ENCODE measurements at regions not wholly inside any gene's neighbourhood (a gene's known extent, or its start where the extent isn't known, plus 50 kb on each side); places are given as distances from the start of the nearest gene placed in this dataset.

DNA sequence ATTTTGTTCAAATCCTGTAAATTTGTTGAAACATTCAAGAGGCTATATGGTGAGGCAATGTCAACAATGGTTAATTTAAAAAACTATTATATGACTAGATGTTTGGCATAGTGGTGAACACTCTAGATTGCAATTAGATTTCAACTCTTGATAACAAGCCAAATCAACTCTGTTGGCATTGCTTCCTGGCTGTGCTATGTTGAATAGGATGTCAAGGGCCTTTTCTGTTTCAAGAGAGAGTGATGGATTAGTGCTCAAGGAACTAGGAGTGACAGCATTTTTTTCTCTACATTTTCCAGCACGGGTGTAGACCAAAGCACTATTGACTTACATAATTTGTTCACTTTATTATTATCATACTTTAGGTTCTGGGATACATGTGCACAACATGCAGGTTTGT lies 172.4 kb upstream of the KCNH7 start:
- ATAC-seq = peak; percentile 86
- DNase-seq = peak in 1 of 4 donors; percentile 2
- intact Hi-C loops (cut with DNase I) = no loop called here
- Histone ChIP-seq H3K9me3 (peaks cover 0 to 17% of the 10 kb centered on the region in 2 donors), H3K27ac (no peak overlapping the region), H3K4me1 (no peaks in the 10 kb centered on the region), H3K36me3 (no peaks in the 10 kb centered on the region), H3K4me3 (no peak overlapping the region), H3K27me3 (no peaks in the 10 kb centered on the region)
- TF ChIP-seq, protein P1, sequence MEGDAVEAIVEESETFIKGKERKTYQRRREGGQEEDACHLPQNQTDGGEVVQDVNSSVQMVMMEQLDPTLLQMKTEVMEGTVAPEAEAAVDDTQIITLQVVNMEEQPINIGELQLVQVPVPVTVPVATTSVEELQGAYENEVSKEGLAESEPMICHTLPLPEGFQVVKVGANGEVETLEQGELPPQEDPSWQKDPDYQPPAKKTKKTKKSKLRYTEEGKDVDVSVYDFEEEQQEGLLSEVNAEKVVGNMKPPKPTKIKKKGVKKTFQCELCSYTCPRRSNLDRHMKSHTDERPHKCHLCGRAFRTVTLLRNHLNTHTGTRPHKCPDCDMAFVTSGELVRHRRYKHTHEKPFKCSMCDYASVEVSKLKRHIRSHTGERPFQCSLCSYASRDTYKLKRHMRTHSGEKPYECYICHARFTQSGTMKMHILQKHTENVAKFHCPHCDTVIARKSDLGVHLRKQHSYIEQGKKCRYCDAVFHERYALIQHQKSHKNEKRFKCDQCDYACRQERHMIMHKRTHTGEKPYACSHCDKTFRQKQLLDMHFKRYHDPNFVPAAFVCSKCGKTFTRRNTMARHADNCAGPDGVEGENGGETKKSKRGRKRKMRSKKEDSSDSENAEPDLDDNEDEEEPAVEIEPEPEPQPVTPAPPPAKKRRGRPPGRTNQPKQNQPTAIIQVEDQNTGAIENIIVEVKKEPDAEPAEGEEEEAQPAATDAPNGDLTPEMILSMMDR (IDR thresholded peaks at IDR 0.05) = no peak

DNA sequence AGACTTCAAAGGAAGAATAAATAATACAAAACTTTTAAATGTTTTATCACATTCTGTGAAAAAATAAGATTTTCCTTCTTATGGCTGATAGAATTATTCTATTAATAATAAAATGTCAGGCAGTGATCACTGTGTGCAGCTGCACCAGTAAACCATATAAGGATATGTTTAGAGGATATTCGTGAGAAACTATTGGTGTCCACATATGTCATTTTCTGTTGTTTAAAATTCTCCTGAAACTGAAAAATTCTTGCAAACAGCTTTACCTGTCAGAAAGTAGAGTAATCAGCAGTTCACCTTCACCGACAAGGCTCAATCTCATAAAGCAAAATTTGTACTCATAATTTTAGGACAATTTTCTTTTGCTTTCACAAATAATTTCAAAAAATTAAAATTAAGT lies 170.1 kb upstream of the KCNH7 start:
- H3K4me3 ChIP-seq = no peak overlapping the region
- H3K4me1 ChIP-seq = no peaks in the 10 kb centered on the region
- intact Hi-C loops (cut with DNase I) = no loop called here
- peaks cover 0 to 4% of the 10 kb centered on the region in 2 donors for H3K9me3 ChIP-seq
- DNase-seq (no peak), ATAC-seq (no peak)
- TF ChIP-seq, protein P1 (IDR thresholded peaks at IDR 0.05) = no peak
- no peak overlapping the region for H3K27ac ChIP-seq
- H3K27me3 ChIP-seq = no peaks in the 10 kb centered on the region
- no peaks in the 10 kb centered on the region for H3K36me3 ChIP-seq

DNA sequence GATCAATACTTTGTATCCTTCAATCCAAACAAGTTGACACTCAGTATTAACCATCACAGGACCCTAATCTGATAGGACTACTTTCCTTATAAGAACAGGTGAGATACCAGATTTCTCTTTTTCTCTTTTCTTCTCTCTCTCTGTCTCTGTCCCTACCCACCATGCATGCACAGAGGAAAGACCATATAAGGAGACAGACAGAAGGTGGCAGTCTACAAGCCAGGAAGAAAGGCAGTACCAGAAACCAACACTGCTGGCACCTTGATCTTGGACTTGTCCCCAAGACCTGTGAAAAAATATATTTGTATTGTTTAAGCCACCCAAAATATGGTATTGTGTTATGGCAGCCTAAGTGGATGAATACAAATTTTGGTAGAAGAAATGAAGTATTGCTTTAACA lies 156.2 kb upstream of the KCNH7 start:
- no peak for ATAC-seq

DNA sequence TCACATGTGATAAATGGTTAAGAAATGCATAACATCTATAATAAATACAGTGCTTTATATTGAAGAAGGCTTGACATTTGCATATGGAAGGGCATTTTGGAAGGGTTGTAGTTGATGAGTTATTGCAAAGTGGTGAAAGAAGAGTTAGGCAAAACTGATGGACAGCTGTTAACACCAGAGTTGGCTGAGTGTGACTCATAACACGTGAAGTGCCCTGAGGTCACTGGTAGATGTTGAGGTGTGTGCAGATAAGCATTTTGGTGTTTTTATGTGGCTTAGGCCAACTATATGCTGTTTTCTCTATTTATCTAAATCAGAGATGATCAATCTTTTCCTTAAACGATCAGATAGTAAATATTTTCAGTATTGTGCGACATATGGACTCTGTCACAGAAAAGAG lies 154.3 kb upstream of the KCNH7 start:
- Histone ChIP-seq H3K4me1 (no peaks in the 10 kb centered on the region), H3K27me3 (no peaks in the 10 kb centered on the region), H3K36me3 (no peaks in the 10 kb centered on the region), H3K9me3 (no peaks in the 10 kb centered on the region), H3K27ac (no peak overlapping the region), H3K4me3 (no peak overlapping the region)
- TF ChIP-seq, protein P1 (IDR thresholded peaks at IDR 0.05) = no peak
- DNase-seq (no peak), ATAC-seq (no peak)
- intact Hi-C loops (cut with DNase I) = no loop called here

More for the DNA sequence above, 156.2 kb upstream of the KCNH7 start:
- H3K4me1 ChIP-seq = no peaks in the 10 kb centered on the region
- no peak overlapping the region for H3K4me3 ChIP-seq
- H3K36me3 ChIP-seq = no peaks in the 10 kb centered on the region
- DNase-seq = no peak
- no peak overlapping the region for H3K27ac ChIP-seq
- H3K27me3 ChIP-seq = no peaks in the 10 kb centered on the region
- TF ChIP-seq, protein P1 (IDR thresholded peaks at IDR 0.05) = no peak
- intact Hi-C loops (cut with DNase I) = no loop called here
- no peaks in the 10 kb centered on the region for H3K9me3 ChIP-seq

DNA sequence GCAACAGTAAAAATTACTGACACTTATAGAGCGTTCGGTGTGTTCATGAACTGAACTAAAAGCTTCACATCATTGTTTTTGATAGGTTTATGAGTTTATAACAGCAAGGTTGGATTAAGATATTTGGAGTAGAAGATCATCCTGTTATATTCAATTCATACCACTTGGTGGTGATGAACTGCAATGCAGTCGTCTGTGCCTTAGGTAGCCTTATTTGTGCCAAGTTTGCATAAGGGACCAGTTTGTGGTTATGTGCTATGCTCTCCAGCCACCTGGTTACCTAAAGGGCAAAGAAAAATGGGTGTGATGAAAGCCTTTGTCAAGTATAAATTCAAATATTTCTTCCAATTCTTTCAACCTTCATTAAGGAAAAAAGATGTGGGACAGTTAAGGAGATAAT lies 150.9 kb upstream of the KCNH7 start:
- TF ChIP-seq, protein P1 (IDR thresholded peaks at IDR 0.05) = no peak
- intact Hi-C loops (cut with DNase I) = no loop called here
- peak; percentile 53 for ATAC-seq
- Histone ChIP-seq H3K27ac (no peak overlapping the region), H3K4me1 (no peaks in the 10 kb centered on the region), H3K9me3 (no peaks in the 10 kb centered on the region), H3K36me3 (no peaks in the 10 kb centered on the region), H3K27me3 (no peaks in the 10 kb centered on the region), H3K4me3 (no peak overlapping the region)
- DNase-seq = no peak
